Type B pancreatic cell (in vitro differentiated cells): ENCODE measurements at regions not wholly inside any gene's neighbourhood (a gene's known extent, or its start where the extent isn't known, plus 50 kb on each side); places are given as distances from the start of the nearest gene placed in this dataset.
A peak's percentile ranks its signal among the peaks of the same experiment; 100 is the strongest.

Source experiments
- DNase-seq: peaks from one replicate; pipeline ENCODE4 v3.0.0; 2021; ENCODE audit warnings: mixed read lengths; ENCODE audit not compliant: unreplicated experiment; ENCODE audit errors: extremely low spot score
- H3K27ac Mint-ChIP-seq: 2 replicates; pipeline ENCODE4 v1.8.0; 2021; ENCODE audit warnings: mild to moderate bottlenecking, mixed read lengths
- H3K27me3 Mint-ChIP-seq: 2 replicates; pipeline ENCODE4 v1.8.0; 2021; ENCODE audit warnings: mixed read lengths
- H3K36me3 Mint-ChIP-seq: 2 replicates; pipeline ENCODE4 v1.8.0; 2021; ENCODE audit warnings: mixed read lengths
- H3K4me1 Mint-ChIP-seq: one replicate; pipeline ENCODE4 v1.8.0; 2021; ENCODE audit warnings: mixed read lengths; ENCODE audit not compliant: unreplicated experiment
- H3K4me3 Mint-ChIP-seq: 2 replicates; pipeline ENCODE4 v1.8.0; 2021; ENCODE audit warnings: mild to moderate bottlenecking, mixed read lengths
- H3K9me3 Mint-ChIP-seq: 2 replicates; pipeline ENCODE4 v1.8.0; 2021; ENCODE audit warnings: mixed read lengths
- TF ChIP-seq, protein P1 (sequence below): fragments of 200-600 bp; sonication (generic); conservative IDR thresholded peaks from 2 replicates; pipeline ENCODE4 v1.5.0; 2021; ENCODE audit warnings: antibody characterized with exemption, mild to moderate bottlenecking

DNA sequence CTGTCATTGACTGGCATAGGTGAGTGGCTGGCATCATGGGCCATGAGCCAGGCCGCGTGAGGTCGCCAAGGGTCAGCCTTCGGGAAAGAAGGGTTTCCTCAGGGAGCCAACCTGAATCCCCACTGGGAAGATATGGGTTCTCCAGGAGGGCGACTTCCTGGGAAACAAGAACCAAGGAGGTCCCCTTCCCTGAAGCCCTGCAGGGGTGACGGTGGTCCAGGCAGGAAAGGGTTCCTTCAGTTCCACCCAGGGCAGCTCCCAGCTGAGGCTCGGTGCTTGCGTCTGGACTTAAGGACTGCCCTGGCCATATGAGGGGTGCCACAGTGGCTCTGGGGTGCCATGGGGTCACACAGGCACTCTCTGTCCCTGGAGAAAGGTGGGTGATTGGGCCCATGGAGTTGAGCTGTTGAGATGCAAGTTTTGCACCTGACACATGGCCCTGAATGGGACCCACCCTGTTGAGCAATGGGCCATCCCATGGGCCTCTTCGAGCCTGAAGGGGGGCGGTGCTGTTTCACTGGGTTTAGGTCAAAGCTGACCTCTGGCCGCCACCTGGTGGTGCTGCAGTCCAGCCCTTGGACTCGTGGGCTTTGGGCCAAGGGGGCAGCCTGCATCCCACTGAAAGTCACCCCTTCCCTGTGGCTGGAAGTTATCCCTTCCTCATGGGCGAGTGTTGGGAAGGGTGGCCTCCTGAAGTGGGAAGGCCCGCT lies 228.1 kb downstream of the SNRPN start:
- H3K9me3 Mint-ChIP-seq, result no peaks in the 10 kb centered on the region
- H3K4me1 Mint-ChIP-seq, result no peaks in the 10 kb centered on the region
- DNase-seq, result peak; percentile 54
- H3K4me3 Mint-ChIP-seq, result no peak overlapping the region
- no peak overlapping the region for H3K27ac Mint-ChIP-seq
- TF ChIP-seq, protein P1, sequence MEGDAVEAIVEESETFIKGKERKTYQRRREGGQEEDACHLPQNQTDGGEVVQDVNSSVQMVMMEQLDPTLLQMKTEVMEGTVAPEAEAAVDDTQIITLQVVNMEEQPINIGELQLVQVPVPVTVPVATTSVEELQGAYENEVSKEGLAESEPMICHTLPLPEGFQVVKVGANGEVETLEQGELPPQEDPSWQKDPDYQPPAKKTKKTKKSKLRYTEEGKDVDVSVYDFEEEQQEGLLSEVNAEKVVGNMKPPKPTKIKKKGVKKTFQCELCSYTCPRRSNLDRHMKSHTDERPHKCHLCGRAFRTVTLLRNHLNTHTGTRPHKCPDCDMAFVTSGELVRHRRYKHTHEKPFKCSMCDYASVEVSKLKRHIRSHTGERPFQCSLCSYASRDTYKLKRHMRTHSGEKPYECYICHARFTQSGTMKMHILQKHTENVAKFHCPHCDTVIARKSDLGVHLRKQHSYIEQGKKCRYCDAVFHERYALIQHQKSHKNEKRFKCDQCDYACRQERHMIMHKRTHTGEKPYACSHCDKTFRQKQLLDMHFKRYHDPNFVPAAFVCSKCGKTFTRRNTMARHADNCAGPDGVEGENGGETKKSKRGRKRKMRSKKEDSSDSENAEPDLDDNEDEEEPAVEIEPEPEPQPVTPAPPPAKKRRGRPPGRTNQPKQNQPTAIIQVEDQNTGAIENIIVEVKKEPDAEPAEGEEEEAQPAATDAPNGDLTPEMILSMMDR, result no peak
- no peaks in the 10 kb centered on the region for H3K36me3 Mint-ChIP-seq
- H3K27me3 Mint-ChIP-seq, result no peaks in the 10 kb centered on the region

GRCh38 chr15:25183581-25184251 lies 228.9 kb downstream of the SNRPN start:
- Mint-ChIP-seq H3K27ac (no peak overlapping the region), H3K9me3 (no peaks in the 10 kb centered on the region)
- DNase-seq, result peak; percentile 53

DNA sequence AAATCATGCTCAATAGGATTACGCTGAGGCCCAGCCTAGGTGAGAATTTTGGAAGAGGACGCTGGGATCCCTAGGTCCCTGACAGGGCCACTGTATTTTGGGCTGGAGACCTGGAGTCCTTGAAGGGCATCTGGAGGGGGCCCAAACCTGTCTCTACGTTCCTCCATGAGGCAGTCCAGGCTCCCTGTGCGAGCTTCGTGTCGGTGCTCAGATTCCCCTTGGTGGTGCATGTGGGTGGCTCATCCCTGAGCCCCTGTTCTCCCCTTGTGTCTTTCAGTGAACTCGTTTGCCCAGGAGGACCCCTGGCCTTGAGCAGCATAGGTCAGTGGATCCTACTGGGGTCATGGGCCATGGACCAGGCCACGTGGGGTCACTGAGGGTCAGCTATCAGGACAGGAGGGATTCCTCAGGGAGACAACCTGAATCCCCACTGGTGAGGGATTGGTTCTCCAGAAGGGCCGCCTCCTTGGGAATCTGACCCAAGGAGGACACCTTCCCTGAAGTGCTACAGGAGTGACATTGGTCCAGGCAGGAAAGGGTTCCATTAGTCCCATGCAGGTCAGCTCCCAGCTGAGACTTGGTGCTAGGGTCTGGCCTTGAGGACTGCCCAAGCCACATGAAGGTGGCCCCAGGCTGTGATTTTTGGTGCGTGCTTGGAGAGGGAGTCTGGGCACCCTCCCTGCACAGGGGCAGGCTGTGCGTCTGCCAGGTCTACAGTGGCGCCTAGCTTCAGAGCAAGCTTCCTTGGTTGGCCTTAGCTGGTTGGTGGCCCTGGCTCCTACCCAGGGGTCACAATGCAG lies 229.8 kb downstream of the SNRPN start:
- Mint-ChIP-seq H3K9me3 (no peaks in the 10 kb centered on the region), H3K27ac (no peak overlapping the region), H3K4me3 (no peak overlapping the region), H3K36me3 (no peaks in the 10 kb centered on the region), H3K4me1 (no peaks in the 10 kb centered on the region), H3K27me3 (no peaks in the 10 kb centered on the region)
- peak; percentile 57 for DNase-seq
- TF ChIP-seq, protein P1, result no peak

More at GRCh38 chr15:25183581-25184251, 228.9 kb downstream of the SNRPN start:
- no peaks in the 10 kb centered on the region for H3K36me3 Mint-ChIP-seq
- TF ChIP-seq, protein P1, result no peak
- no peaks in the 10 kb centered on the region for H3K27me3 Mint-ChIP-seq
- no peaks in the 10 kb centered on the region for H3K4me1 Mint-ChIP-seq
- no peak overlapping the region for H3K4me3 Mint-ChIP-seq

DNA sequence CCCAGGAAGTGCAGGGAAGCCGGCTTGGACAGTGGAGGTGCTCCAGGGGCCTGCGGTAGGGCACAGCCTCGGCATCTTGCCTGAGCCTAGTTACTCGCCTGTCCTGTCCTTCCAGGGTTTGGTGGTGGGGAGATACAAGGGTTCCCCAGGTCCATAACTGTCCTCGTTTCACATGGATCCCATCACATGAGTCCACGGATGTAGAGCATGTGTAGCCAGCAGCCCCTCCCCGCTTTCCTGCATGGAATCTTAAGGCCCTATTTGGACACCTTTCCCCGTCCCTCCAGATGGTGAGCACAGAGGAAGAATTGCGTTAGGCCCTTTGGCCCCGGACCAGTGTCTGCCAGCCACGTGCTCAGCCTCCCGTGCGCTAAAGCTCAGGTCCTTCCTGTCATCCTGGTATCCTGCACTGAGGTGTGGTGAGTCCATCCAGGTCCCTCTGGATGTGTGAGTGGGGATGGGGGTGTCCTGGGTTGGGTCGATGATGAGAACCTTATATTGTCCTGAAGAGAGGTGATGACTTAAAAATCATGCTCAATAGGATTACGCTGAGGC lies 230.4 kb downstream of the SNRPN start:
- no peak for DNase-seq
- TF ChIP-seq, protein P1, result no peak
- Mint-ChIP-seq H3K27ac (no peak overlapping the region), H3K36me3 (no peaks in the 10 kb centered on the region), H3K9me3 (no peaks in the 10 kb centered on the region), H3K4me3 (no peak overlapping the region), H3K4me1 (no peaks in the 10 kb centered on the region), H3K27me3 (no peaks in the 10 kb centered on the region)

DNA sequence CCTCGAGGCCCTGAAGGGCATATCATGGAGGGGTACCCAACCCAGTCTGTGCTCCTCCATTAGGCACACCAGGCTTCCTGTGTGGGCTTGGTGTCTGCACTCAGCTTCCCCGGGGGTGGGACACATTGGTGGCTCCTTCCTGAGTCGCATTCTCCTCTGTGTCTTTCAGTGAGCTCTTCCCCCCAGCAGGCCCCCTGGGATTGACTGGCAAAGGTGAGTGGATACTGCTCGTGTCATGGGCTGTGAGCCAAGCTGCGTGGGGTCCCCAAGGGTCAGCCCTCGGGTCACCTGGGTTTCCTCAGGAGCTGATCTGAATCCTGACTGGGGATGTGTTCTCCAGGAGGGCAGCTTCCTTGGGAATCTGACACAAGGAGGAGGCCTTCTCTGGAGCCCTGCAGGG lies 231.0 kb downstream of the SNRPN start:
- Mint-ChIP-seq H3K36me3 (no peaks in the 10 kb centered on the region), H3K4me3 (no peak overlapping the region), H3K4me1 (no peaks in the 10 kb centered on the region), H3K27ac (no peak overlapping the region), H3K9me3 (no peaks in the 10 kb centered on the region), H3K27me3 (no peaks in the 10 kb centered on the region)
- no peak for DNase-seq
- TF ChIP-seq, protein P1, result no peak
